AG08395 (cell line): ENCODE measurements at regions not wholly inside any gene's neighbourhood (a gene's known extent, or its start where the extent isn't known, plus 50 kb on each side); places are given as distances from the start of the nearest gene placed in this dataset.
"Not testable (repeated sequence)": the region's sequence is repeated elsewhere in the genome, so short reads cannot be mapped to it uniquely, and the experiment has no call there.

Experiments
- DNase-seq: peaks from one replicate; pipeline ENCODE4 v3.0.0; 2012; ENCODE audit warnings: mixed read lengths, low spot score

- DNase-seq: not testable (repeated sequence)
These were observed 62.0 kb upstream of the NREP start for GRCh38 chr5:111819028-111819427.

GRCh38 chr5:111813537-111813936 lies 56.5 kb upstream of the NREP start:
- no peak for DNase-seq

- DNase-seq: no peak
These were observed 53.1 kb upstream of the NREP start for GRCh38 chr5:111810112-111810511.
